WTC11 (cell line): ENCODE measurements at regions not wholly inside any gene's neighbourhood (a gene's known extent, or its start where the extent isn't known, plus 50 kb on each side); places are given as distances from the start of the nearest gene placed in this dataset.
A peak's percentile ranks its signal among the peaks of the same experiment; 100 is the strongest.
"Not testable (repeated sequence)": the region's sequence is repeated elsewhere in the genome, so short reads cannot be mapped to it uniquely, and the experiment has no call there.

Source experiments
- ATAC-seq: fragments of 200-7000 bp; cut with Tn5 transposase; 2 replicates; pipeline ENCODE4 v1.10.0; 2021; ENCODE audit warnings: mild to moderate bottlenecking, moderate library complexity
- CTCF ChIA-PET: fragments of 300-600 bp; sonication (Branson Sonifier 250); formaldehyde crosslinking; loops from one replicate; lab custom pipeline; 2021; ENCODE audit warnings: antibody characterized with exemption; lab: Charles Lee
- POLR2A ChIA-PET: fragments of 350-600 bp; sonication (Branson Sonifier 250); formaldehyde crosslinking; loops from one replicate; lab custom pipeline; 2021; ENCODE audit warnings: antibody characterized with exemption; lab: Charles Lee
- DNase-seq: peaks from one replicate; pipeline ENCODE4 v3.0.0; 2021; ENCODE audit warnings: low spot score
- H3K27ac Mint-ChIP-seq: 2 replicates; pipeline ENCODE4 v1.8.0; 2021; ENCODE audit warnings: mixed read lengths
- H3K27me3 Mint-ChIP-seq: 2 replicates; pipeline ENCODE4 v1.8.0; 2021; ENCODE audit warnings: low read depth, mild to moderate bottlenecking, moderate library complexity, mixed read lengths
- H3K36me3 Mint-ChIP-seq: 2 replicates; pipeline ENCODE4 v1.8.0; 2021; ENCODE audit warnings: mixed read lengths
- H3K4me1 Mint-ChIP-seq: 2 replicates; pipeline ENCODE4 v1.8.0; 2022; ENCODE audit warnings: mixed read lengths
- H3K4me3 Mint-ChIP-seq: 2 replicates; pipeline ENCODE4 v1.8.0; 2021; ENCODE audit warnings: mild to moderate bottlenecking, moderate library complexity, mixed read lengths
- H3K9me3 Mint-ChIP-seq: 2 replicates; pipeline ENCODE4 v1.8.0; 2021; ENCODE audit warnings: mixed read lengths
- CREM ChIP-seq: sonication (generic); formaldehyde crosslinking; IDR thresholded peaks from 2 replicates; pipeline ENCODE4 v1.8.1; 2022; ENCODE audit warnings: mild to moderate bottlenecking, missing genetic modification reagents, moderate library complexity
- E2F1 ChIP-seq: sonication (generic); formaldehyde crosslinking; IDR thresholded peaks from 2 replicates; pipeline ENCODE4 v1.8.0; 2022; ENCODE audit warnings: mild to moderate bottlenecking, missing genetic modification reagents
- ELF4 ChIP-seq: sonication (generic); formaldehyde crosslinking; IDR thresholded peaks from 2 replicates; pipeline ENCODE4 v1.8.1; 2022; ENCODE audit warnings: low read depth, mild to moderate bottlenecking, moderate library complexity, missing genetic modification reagents
- ESRRA ChIP-seq: sonication (generic); formaldehyde crosslinking; IDR thresholded peaks from 2 replicates; pipeline ENCODE4 v1.8.1; 2022; ENCODE audit warnings: mild to moderate bottlenecking, missing genetic modification reagents, borderline replicate concordance
- FOXP1 ChIP-seq: sonication (generic); formaldehyde crosslinking; IDR thresholded peaks from 2 replicates; pipeline ENCODE4 v1.8.0; 2022; ENCODE audit warnings: missing genetic modification reagents, mild to moderate bottlenecking, moderate library complexity, borderline replicate concordance
- MYBL2 ChIP-seq: sonication (generic); formaldehyde crosslinking; IDR thresholded peaks from 2 replicates; pipeline ENCODE4 v1.8.1; 2023; ENCODE audit warnings: mild to moderate bottlenecking, moderate library complexity, missing genetic modification reagents
- NFE2L1 ChIP-seq: sonication (generic); formaldehyde crosslinking; IDR thresholded peaks from 2 replicates; pipeline ENCODE4 v1.8.1; 2023; ENCODE audit warnings: missing genetic modification reagents
- NFYB ChIP-seq: sonication (generic); formaldehyde crosslinking; conservative IDR thresholded peaks from 2 replicates; pipeline ENCODE4 v1.8.0; 2022; ENCODE audit warnings: low read depth, missing genetic modification reagents
- NR2C2 ChIP-seq: sonication (generic); formaldehyde crosslinking; IDR thresholded peaks from 2 replicates; pipeline ENCODE4 v1.8.0; 2022; ENCODE audit warnings: mild to moderate bottlenecking, missing genetic modification reagents
- RORB ChIP-seq: fragments of 250-450 bp; sonication (Bioruptor Pico); IDR thresholded peaks from 2 replicates; pipeline ENCODE4 v1.9.0; 2021; ENCODE audit warnings: mild to moderate bottlenecking
- SMAD4 ChIP-seq: sonication (generic); formaldehyde crosslinking; IDR thresholded peaks from 2 replicates; pipeline ENCODE4 v1.8.0; 2022; ENCODE audit warnings: mild to moderate bottlenecking, missing genetic modification reagents
- SOX15 ChIP-seq: fragments of 250-450 bp; sonication (Bioruptor Pico); IDR thresholded peaks from 2 replicates; pipeline ENCODE4 v1.9.0; 2021; ENCODE audit warnings: mild to moderate bottlenecking
- SP1 ChIP-seq: sonication (generic); formaldehyde crosslinking; conservative IDR thresholded peaks from 2 replicates; pipeline ENCODE4 v1.8.1; 2022; ENCODE audit warnings: missing genetic modification reagents
- TP53 ChIP-seq: sonication (generic); formaldehyde crosslinking; IDR thresholded peaks from 2 replicates; pipeline ENCODE4 v1.8.1; 2023; ENCODE audit warnings: mild to moderate bottlenecking, missing genetic modification reagents
- ZNF232 ChIP-seq: sonication (generic); formaldehyde crosslinking; IDR thresholded peaks from 2 replicates; pipeline ENCODE4 v1.8.0; 2022; ENCODE audit warnings: mild to moderate bottlenecking, missing genetic modification reagents
- ZNF263 ChIP-seq: sonication (generic); formaldehyde crosslinking; IDR thresholded peaks from 2 replicates; pipeline ENCODE4 v1.8.1; 2022; ENCODE audit warnings: low read depth, mild to moderate bottlenecking, moderate library complexity, missing genetic modification reagents
- ZNF396 ChIP-seq: fragments of 250-450 bp; sonication (Bioruptor Pico); IDR thresholded peaks from 2 replicates; pipeline ENCODE4 v1.8.0; 2021; ENCODE audit warnings: mild to moderate bottlenecking, moderate library complexity, borderline replicate concordance
- ZNF423 ChIP-seq: fragments of 250-450 bp; sonication (Bioruptor Pico); IDR thresholded peaks from 2 replicates; pipeline ENCODE4 v2.1.2; 2022; ENCODE audit warnings: mild to moderate bottlenecking, moderate library complexity
- ZNF512 ChIP-seq: sonication (generic); formaldehyde crosslinking; IDR thresholded peaks from 2 replicates; pipeline ENCODE4 v1.8.1; 2022; ENCODE audit warnings: missing genetic modification reagents, borderline replicate concordance
- ZNF671 ChIP-seq: fragments of 250-450 bp; sonication (Bioruptor Pico); IDR thresholded peaks from 2 replicates; pipeline ENCODE4 v1.8.0; 2021; ENCODE audit warnings: mild to moderate bottlenecking
- TF ChIP-seq, protein P1 (sequence below): sonication (generic); formaldehyde crosslinking; IDR thresholded peaks from 2 replicates; pipeline ENCODE4 v1.8.0; 2023; ENCODE audit warnings: mild to moderate bottlenecking, missing genetic modification reagents
- TF ChIP-seq, protein P2 (sequence below): sonication (generic); formaldehyde crosslinking; IDR thresholded peaks from 2 replicates; pipeline ENCODE4 v1.8.1; 2023; ENCODE audit warnings: mild to moderate bottlenecking, missing genetic modification reagents

GRCh38 chr13:76663592-76664335 lies 222.4 kb downstream of the KCTD12 start:
- POLR2A ChIA-PET, result no interaction called here
- ATAC-seq, result no peak
- no peak overlapping the region for H3K27ac Mint-ChIP-seq
- CTCF ChIA-PET, result no interaction called here
- no peaks in the 10 kb centered on the region for H3K36me3 Mint-ChIP-seq
- no peaks in the 10 kb centered on the region for H3K27me3 Mint-ChIP-seq
- peaks cover 3% of the 10 kb centered on the region; the same call in 1 of the 2 replicates for H3K4me1 Mint-ChIP-seq
- H3K4me3 Mint-ChIP-seq, result no peak overlapping the region
- no peak for DNase-seq
- TF ChIP-seq, protein P1, sequence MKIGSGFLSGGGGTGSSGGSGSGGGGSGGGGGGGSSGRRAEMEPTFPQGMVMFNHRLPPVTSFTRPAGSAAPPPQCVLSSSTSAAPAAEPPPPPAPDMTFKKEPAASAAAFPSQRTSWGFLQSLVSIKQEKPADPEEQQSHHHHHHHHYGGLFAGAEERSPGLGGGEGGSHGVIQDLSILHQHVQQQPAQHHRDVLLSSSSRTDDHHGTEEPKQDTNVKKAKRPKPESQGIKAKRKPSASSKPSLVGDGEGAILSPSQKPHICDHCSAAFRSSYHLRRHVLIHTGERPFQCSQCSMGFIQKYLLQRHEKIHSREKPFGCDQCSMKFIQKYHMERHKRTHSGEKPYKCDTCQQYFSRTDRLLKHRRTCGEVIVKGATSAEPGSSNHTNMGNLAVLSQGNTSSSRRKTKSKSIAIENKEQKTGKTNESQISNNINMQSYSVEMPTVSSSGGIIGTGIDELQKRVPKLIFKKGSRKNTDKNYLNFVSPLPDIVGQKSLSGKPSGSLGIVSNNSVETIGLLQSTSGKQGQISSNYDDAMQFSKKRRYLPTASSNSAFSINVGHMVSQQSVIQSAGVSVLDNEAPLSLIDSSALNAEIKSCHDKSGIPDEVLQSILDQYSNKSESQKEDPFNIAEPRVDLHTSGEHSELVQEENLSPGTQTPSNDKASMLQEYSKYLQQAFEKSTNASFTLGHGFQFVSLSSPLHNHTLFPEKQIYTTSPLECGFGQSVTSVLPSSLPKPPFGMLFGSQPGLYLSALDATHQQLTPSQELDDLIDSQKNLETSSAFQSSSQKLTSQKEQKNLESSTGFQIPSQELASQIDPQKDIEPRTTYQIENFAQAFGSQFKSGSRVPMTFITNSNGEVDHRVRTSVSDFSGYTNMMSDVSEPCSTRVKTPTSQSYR, result no peak
- no peak for TF ChIP-seq ZNF396 (CRISPR knock-in tag)
- TF ChIP-seq NFE2L1 (CRISPR knock-in tag), result no peak
- no peak for TF ChIP-seq ZNF671 (CRISPR knock-in tag)
- TF ChIP-seq, protein P2, sequence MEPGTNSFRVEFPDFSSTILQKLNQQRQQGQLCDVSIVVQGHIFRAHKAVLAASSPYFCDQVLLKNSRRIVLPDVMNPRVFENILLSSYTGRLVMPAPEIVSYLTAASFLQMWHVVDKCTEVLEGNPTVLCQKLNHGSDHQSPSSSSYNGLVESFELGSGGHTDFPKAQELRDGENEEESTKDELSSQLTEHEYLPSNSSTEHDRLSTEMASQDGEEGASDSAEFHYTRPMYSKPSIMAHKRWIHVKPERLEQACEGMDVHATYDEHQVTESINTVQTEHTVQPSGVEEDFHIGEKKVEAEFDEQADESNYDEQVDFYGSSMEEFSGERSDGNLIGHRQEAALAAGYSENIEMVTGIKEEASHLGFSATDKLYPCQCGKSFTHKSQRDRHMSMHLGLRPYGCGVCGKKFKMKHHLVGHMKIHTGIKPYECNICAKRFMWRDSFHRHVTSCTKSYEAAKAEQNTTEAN, result no peak
- TF ChIP-seq ZNF263 (CRISPR knock-in tag), result no peak
- TF ChIP-seq SMAD4 (CRISPR knock-in tag), result no peak
- no peak for TF ChIP-seq SOX15
- no peak for TF ChIP-seq TP53 (CRISPR knock-in tag)
- TF ChIP-seq RORB, result no peak
- no peak for TF ChIP-seq CREM (CRISPR knock-in tag)
- TF ChIP-seq E2F1 (CRISPR knock-in tag), result no peak
- no peak for TF ChIP-seq NFYB (CRISPR knock-in tag)
- TF ChIP-seq ZNF232 (CRISPR knock-in tag), result no peak
- TF ChIP-seq ZNF423 (CRISPR knock-in tag), result no peak
- no peak for TF ChIP-seq FOXP1 (CRISPR knock-in tag)
- H3K9me3 Mint-ChIP-seq, result no peaks in the 10 kb centered on the region

DNA sequence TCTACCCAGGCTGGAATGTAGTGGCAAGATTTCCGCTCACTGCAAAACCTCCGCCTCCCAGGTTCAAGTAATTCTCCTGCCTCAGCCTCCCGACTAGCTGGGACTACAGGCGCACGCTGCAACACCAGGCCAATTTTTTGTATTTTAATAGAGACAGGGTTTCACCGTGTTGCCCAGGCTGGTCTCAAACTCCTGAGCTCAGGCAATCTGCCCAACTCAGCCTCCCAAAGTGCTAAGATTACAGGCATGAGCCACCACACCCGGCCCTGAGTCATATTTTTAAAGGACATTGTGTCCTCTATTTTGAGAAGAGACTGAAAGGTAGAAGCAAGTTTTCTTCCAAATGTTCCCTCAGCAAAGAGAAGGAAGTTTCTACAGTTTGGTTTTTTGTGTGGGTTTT lies 227.1 kb downstream of the KCTD12 start:
- POLR2A ChIA-PET, H3K36me3 Mint-ChIP-seq, H3K4me3 Mint-ChIP-seq, H3K4me1 Mint-ChIP-seq, DNase-seq, ATAC-seq, H3K9me3 Mint-ChIP-seq, H3K27me3 Mint-ChIP-seq, CTCF ChIA-PET: not testable (repeated sequence)
- H3K27ac Mint-ChIP-seq, result 0 out of 2 replicates have a peak overlapping the region, but pooled peaks have one; percentile 28

DNA sequence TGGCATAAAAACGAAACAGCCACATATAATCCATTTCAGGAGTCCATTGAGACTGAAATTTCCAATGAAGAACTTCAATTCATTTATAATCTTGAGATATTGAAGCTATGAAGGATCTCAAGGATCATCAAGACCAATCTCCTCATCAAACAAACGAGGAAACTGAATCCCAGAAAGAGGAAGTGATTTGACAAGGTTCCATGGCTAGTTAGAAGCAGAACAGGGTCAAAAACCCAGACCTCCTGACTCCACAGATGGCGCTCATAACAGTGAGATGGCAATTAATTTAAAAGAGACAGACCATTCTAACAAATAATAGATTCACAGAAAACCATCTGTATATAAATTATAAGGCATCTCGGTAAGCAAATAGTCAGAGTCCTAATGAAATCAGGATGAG lies 229.7 kb downstream of the KCTD12 start:
- Mint-ChIP-seq H3K36me3 (no peaks in the 10 kb centered on the region), H3K27ac (no peak overlapping the region), H3K27me3 (no peaks in the 10 kb centered on the region), H3K4me3 (no peak overlapping the region), H3K4me1 (no peaks in the 10 kb centered on the region), H3K9me3 (no peaks in the 10 kb centered on the region)
- no peak for TF ChIP-seq SP1
- TF ChIP-seq ESRRA (CRISPR knock-in tag), result no peak
- TF ChIP-seq ELF4, result no peak
- no peak for TF ChIP-seq ZNF512 (CRISPR knock-in tag)
- TF ChIP-seq MYBL2, result no peak
- TF ChIP-seq NR2C2, result no peak
- CTCF ChIA-PET, result no interaction called here
- POLR2A ChIA-PET, result no interaction called here
- ATAC-seq, result no peak
- DNase-seq, result no peak
